ENCODE measurements at regions not wholly inside any gene's neighbourhood (a gene's known extent, or its start where the extent isn't known, plus 50 kb on each side); places are given as distances from the start of the nearest gene placed in this dataset.

DNA sequence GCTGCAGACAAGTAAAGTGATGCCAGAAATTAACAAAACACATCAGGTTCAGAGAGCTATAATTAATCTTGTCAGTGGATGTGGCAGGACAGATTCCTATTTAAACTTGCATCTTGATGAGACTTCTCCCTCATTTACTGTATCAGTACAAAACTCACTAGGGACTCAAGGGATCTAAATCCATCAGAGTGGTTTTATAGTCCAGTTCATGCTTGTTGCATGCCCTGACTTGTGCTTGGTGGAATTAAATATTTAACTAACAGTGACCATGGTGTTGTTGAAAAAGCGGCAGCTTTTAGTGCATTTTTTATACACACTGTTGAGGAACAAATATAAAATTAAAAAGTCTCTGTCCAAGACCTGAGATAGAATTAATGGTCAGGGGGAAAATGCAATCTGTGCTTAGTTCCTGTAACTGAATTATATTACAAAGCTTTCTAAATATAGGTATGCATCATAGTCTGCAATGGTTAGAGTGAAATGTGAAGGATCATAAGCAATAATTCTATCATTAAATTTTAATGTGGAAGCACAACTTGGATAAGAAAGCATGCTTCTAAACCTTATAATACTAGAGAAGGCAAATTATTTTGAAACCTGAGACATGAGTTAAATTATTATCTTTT lies 1475.5 kb upstream of the TENM4 start:
- H3K27ac ChIP-seq, result no peak overlapping the region
- TF ChIP-seq ZFX (IDR thresholded peaks at IDR 0.05; ENCODE audit: borderline replicate concordance), result no peak
- TF ChIP-seq, protein P1, sequence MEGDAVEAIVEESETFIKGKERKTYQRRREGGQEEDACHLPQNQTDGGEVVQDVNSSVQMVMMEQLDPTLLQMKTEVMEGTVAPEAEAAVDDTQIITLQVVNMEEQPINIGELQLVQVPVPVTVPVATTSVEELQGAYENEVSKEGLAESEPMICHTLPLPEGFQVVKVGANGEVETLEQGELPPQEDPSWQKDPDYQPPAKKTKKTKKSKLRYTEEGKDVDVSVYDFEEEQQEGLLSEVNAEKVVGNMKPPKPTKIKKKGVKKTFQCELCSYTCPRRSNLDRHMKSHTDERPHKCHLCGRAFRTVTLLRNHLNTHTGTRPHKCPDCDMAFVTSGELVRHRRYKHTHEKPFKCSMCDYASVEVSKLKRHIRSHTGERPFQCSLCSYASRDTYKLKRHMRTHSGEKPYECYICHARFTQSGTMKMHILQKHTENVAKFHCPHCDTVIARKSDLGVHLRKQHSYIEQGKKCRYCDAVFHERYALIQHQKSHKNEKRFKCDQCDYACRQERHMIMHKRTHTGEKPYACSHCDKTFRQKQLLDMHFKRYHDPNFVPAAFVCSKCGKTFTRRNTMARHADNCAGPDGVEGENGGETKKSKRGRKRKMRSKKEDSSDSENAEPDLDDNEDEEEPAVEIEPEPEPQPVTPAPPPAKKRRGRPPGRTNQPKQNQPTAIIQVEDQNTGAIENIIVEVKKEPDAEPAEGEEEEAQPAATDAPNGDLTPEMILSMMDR (IDR thresholded peaks at IDR 0.05), result no peak

DNA sequence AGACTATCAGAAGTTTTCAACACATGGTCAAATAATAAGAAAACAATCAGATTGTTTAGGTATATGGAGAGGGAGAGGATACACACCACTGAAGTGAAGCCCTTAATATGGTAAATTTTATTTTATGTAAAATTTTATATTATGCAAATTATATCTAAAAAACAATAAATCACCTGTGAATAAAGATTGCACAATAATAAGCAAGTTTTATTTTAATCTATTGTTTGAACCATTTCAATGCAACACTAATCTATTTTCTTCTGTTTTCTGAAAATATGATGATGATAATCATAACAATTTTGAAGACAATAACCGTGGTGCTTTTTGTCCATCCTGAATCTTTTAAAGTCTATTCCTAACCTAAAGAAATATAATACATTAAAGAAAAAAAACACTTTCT lies 1473.5 kb upstream of the TENM4 start:
- no peak for TF ChIP-seq ZFX (IDR thresholded peaks at IDR 0.05; ENCODE audit: borderline replicate concordance)
- TF ChIP-seq, protein P1 (IDR thresholded peaks at IDR 0.05), result no peak
- no peak overlapping the region for H3K27ac ChIP-seq

DNA sequence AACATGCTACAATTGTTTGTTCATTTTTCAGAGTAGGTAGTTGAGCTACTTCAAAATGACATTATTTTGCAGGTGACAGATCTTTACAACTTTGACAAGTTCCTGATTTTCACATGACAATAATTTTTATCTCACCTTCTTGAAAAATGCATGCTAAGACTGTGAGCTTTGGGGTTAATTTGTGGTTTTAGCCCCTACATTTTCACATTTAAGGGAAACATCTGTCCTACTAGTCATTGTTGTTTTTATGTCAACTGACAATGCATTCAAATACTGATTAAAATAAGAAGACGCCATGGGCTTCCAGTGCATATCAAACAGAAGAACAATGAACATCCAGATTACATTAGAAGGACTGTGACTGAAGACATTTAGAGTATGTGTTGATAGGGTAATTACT lies 1470.8 kb upstream of the TENM4 start:
- H3K27ac ChIP-seq, result no peak overlapping the region
- TF ChIP-seq ZFX (IDR thresholded peaks at IDR 0.05; ENCODE audit: borderline replicate concordance), result no peak
- TF ChIP-seq, protein P1 (IDR thresholded peaks at IDR 0.05), result no peak

DNA sequence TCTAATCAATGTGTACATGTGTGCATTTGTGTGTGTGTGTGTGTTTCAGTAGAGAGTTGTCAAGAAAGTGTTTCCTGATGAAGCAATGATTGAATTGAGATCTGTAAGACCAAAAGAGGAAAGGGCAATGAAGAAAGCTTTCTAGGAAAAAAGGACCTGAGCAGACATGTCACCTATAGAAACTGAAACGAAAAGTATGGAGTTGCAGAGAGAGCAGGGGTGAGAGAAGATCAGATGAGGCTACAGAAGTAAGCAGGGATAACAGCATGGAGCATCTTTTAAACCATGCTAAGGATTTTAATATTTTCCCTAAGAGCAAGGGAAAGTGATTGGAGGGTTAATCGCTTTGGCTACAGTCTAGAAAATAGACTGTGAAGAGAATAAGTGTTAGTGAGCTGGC lies 1459.4 kb upstream of the TENM4 start:
- no peak overlapping the region for H3K27ac ChIP-seq
- TF ChIP-seq ZFX (IDR thresholded peaks at IDR 0.05; ENCODE audit: borderline replicate concordance), result no peak
- TF ChIP-seq, protein P1 (IDR thresholded peaks at IDR 0.05), result no peak

- TF ChIP-seq ZFX (IDR thresholded peaks at IDR 0.05; ENCODE audit: borderline replicate concordance), result no peak
- TF ChIP-seq, protein P1 (IDR thresholded peaks at IDR 0.05), result no peak
- no peak overlapping the region for H3K27ac ChIP-seq
These were observed 1458.6 kb upstream of the TENM4 start for GRCh38 chr11:80899381-80899780.

DNA sequence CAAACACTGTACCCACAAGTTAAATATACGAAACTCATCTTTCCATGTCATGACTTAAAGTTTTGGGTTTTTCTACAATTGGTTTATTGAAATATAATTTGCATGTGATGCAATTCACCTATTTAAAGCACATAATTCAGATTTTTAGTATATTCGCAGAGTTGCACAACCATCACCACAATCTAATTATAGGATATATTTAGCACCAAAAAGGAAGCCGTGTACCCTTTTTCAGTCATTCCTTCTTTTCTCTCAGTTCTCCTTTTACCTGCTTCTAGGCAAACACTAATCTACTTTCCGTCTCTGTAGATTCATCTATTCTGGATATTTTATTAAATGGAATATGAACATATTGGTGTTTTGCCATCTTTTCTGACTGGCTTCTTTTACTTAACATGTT lies 1458.1 kb upstream of the TENM4 start:
- H3K27ac ChIP-seq, result no peak overlapping the region
- TF ChIP-seq ZFX (IDR thresholded peaks at IDR 0.05; ENCODE audit: borderline replicate concordance), result no peak
- TF ChIP-seq, protein P1 (IDR thresholded peaks at IDR 0.05), result no peak

GRCh38 chr11:80886684-80887083 lies 1445.9 kb upstream of the TENM4 start:
- no peak overlapping the region for H3K27ac ChIP-seq
- TF ChIP-seq, protein P1 (IDR thresholded peaks at IDR 0.05), result no peak
- no peak for TF ChIP-seq ZFX (IDR thresholded peaks at IDR 0.05; ENCODE audit: borderline replicate concordance)
